Adipocyte (in vitro differentiated cells): ENCODE measurements at regions not wholly inside any gene's neighbourhood (a gene's known extent, or its start where the extent isn't known, plus 50 kb on each side); places are given as distances from the start of the nearest gene placed in this dataset.
A peak's percentile ranks its signal among the peaks of the same experiment; 100 is the strongest.
"Not testable (repeated sequence)": the region's sequence is repeated elsewhere in the genome, so short reads cannot be mapped to it uniquely, and the experiment has no call there.

Experiments used
- DNase-seq: peaks from one replicate; pipeline ENCODE4 v3.0.0-alpha.2; 2015; ENCODE audit warnings: low read depth
- H3K27me3 ChIP-seq: replicated peaks from 2 replicates; pipeline ENCODE4 v1.7.0; 2013; ENCODE audit warnings: mild to moderate bottlenecking, low read length, moderate library complexity; ENCODE audit not compliant: control insufficient read depth, insufficient read depth
- H3K36me3 ChIP-seq: 2 replicates; pipeline ENCODE4 v1.7.0; 2013; ENCODE audit warnings: low read length, mild to moderate bottlenecking, moderate library complexity; ENCODE audit not compliant: control insufficient read depth, insufficient read depth, severe bottlenecking
- H3K4me1 ChIP-seq: 2 replicates; pipeline ENCODE4 v1.7.0; 2013; ENCODE audit warnings: mild to moderate bottlenecking, low read length, moderate library complexity; ENCODE audit not compliant: control insufficient read depth, insufficient read depth
- H3K4me3 ChIP-seq: 2 replicates; pipeline ENCODE4 v1.7.0; 2013; ENCODE audit warnings: mild to moderate bottlenecking, low read length, moderate library complexity
- H3K9ac ChIP-seq: 2 replicates; pipeline ENCODE4 v1.7.0; 2013; ENCODE audit warnings: mild to moderate bottlenecking, low read length, moderate library complexity
- H3K9me3 ChIP-seq: 2 replicates; pipeline ENCODE4 v1.7.0; 2013; ENCODE audit warnings: mild to moderate bottlenecking, low read length, moderate library complexity; ENCODE audit not compliant: control insufficient read depth

- Histone ChIP-seq H3K27me3 (peaks cover 18% of the 10 kb centered on the region), H3K9me3 (no peaks in the 10 kb centered on the region), H3K4me1 (peaks cover 10% of the 10 kb centered on the region), H3K4me3 (no peak overlapping the region), H3K36me3 (no peaks in the 10 kb centered on the region), H3K9ac (no peak overlapping the region)
- DNase-seq: no peak
Measured at GRCh38 chr11:128151338-128151737, 436.0 kb downstream of the ETS1 start.

GRCh38 chr11:128148208-128148607 lies 439.1 kb downstream of the ETS1 start:
- no peaks in the 10 kb centered on the region for H3K9me3 ChIP-seq
- no peak overlapping the region for H3K9ac ChIP-seq
- H3K4me3 ChIP-seq: no peak overlapping the region
- peaks cover 10% of the 10 kb centered on the region for H3K4me1 ChIP-seq
- H3K27me3 ChIP-seq: peaks cover 16% of the 10 kb centered on the region
- no peaks in the 10 kb centered on the region for H3K36me3 ChIP-seq
- no peak for DNase-seq

GRCh38 chr11:128146926-128147605 lies 440.3 kb downstream of the ETS1 start:
- Histone ChIP-seq H3K4me3 (no peak overlapping the region), H3K9ac (no peak overlapping the region), H3K4me1 (peaks cover 10% of the 10 kb centered on the region), H3K9me3 (no peaks in the 10 kb centered on the region), H3K27me3 (peaks cover 16% of the 10 kb centered on the region), H3K36me3 (no peaks in the 10 kb centered on the region)
- peak; percentile 35 for DNase-seq

GRCh38 chr11:128140293-128140692 lies 447.1 kb downstream of the ETS1 start:
- H3K4me3 ChIP-seq, DNase-seq, H3K27me3 ChIP-seq, H3K4me1 ChIP-seq, H3K9me3 ChIP-seq, H3K9ac ChIP-seq, H3K36me3 ChIP-seq: not testable (repeated sequence)

GRCh38 chr11:128135451-128135850 lies 451.9 kb downstream of the ETS1 start:
- H3K27me3 ChIP-seq: peaks cover 6% of the 10 kb centered on the region
- no peak overlapping the region for H3K9ac ChIP-seq
- H3K36me3 ChIP-seq: no peaks in the 10 kb centered on the region
- no peak overlapping the region for H3K4me3 ChIP-seq
- peaks cover 6% of the 10 kb centered on the region for H3K9me3 ChIP-seq
- H3K4me1 ChIP-seq: peaks cover 10% of the 10 kb centered on the region
- DNase-seq: peak; percentile 39

- Histone ChIP-seq H3K36me3 (no peaks in the 10 kb centered on the region), H3K9ac (no peak overlapping the region), H3K4me1 (peaks cover 10% of the 10 kb centered on the region), H3K4me3 (no peak overlapping the region), H3K9me3 (no peaks in the 10 kb centered on the region), H3K27me3 (peaks cover 6% of the 10 kb centered on the region)
- DNase-seq: peak; percentile 27
Measured at GRCh38 chr11:128133501-128133900, 453.9 kb downstream of the ETS1 start.

- Histone ChIP-seq H3K9ac (no peak overlapping the region), H3K4me1 (peaks cover 2% of the 10 kb centered on the region), H3K36me3 (no peaks in the 10 kb centered on the region), H3K9me3 (no peaks in the 10 kb centered on the region), H3K27me3 (peaks cover 6% of the 10 kb centered on the region), H3K4me3 (no peak overlapping the region)
- DNase-seq: no peak
Measured at GRCh38 chr11:128130052-128130451, 457.3 kb downstream of the ETS1 start.

GRCh38 chr11:128125723-128126122 lies 461.6 kb downstream of the ETS1 start:
- H3K27me3 ChIP-seq: no peaks in the 10 kb centered on the region
- H3K36me3 ChIP-seq: no peaks in the 10 kb centered on the region
- DNase-seq: no peak
- no peak overlapping the region for H3K9ac ChIP-seq
- no peak overlapping the region for H3K4me3 ChIP-seq
- H3K4me1 ChIP-seq: no peaks in the 10 kb centered on the region
- no peaks in the 10 kb centered on the region for H3K9me3 ChIP-seq

GRCh38 chr11:128116885-128117284 lies 470.5 kb downstream of the ETS1 start:
- peak; percentile 4 for DNase-seq
- H3K4me1 ChIP-seq: peaks cover 7% of the 10 kb centered on the region
- no peaks in the 10 kb centered on the region for H3K9me3 ChIP-seq
- no peaks in the 10 kb centered on the region for H3K27me3 ChIP-seq
- no peaks in the 10 kb centered on the region for H3K36me3 ChIP-seq
- H3K9ac ChIP-seq: no peak overlapping the region
- H3K4me3 ChIP-seq: no peak overlapping the region

- Histone ChIP-seq H3K36me3 (no peaks in the 10 kb centered on the region), H3K27me3 (no peaks in the 10 kb centered on the region)
- DNase-seq: no peak
Measured at GRCh38 chr11:128116447-128116846, 470.9 kb downstream of the ETS1 start.

GRCh38 chr11:128105950-128106349 lies 481.4 kb downstream of the ETS1 start:
- H3K9ac ChIP-seq: no peak overlapping the region
- H3K27me3 ChIP-seq: no peaks in the 10 kb centered on the region
- no peak for DNase-seq
- no peak overlapping the region for H3K4me3 ChIP-seq
- H3K4me1 ChIP-seq: no peaks in the 10 kb centered on the region
- H3K9me3 ChIP-seq: no peaks in the 10 kb centered on the region
- H3K36me3 ChIP-seq: no peaks in the 10 kb centered on the region

More at GRCh38 chr11:128116447-128116846, 470.9 kb downstream of the ETS1 start:
- Histone ChIP-seq H3K9me3 (no peaks in the 10 kb centered on the region), H3K4me1 (peaks cover 7% of the 10 kb centered on the region), H3K9ac (no peak overlapping the region), H3K4me3 (no peak overlapping the region)

- Histone ChIP-seq H3K4me1 (no peaks in the 10 kb centered on the region), H3K9ac (no peak overlapping the region), H3K4me3 (no peak overlapping the region), H3K36me3 (no peaks in the 10 kb centered on the region), H3K27me3 (no peaks in the 10 kb centered on the region), H3K9me3 (no peaks in the 10 kb centered on the region)
- DNase-seq: no peak
Measured at GRCh38 chr11:128105511-128105910, 481.8 kb downstream of the ETS1 start.
